Mesothelial cell of epicardium (in vitro differentiated cells): ENCODE measurements at regions not wholly inside any gene's neighbourhood (a gene's known extent, or its start where the extent isn't known, plus 50 kb on each side); places are given as distances from the start of the nearest gene placed in this dataset.

Source experiments
- DNase-seq, 2 experiments: peaks; one replicate each; pipeline ENCODE4 v3.0.0; 2021; ENCODE audit warnings: low spot score in 2 of 2; ENCODE audit not compliant: unreplicated experiment in 2 of 2
- H3K27ac Mint-ChIP-seq: 2 replicates; pipeline ENCODE4 v1.8.0; 2021; ENCODE audit warnings: mixed read lengths
- H3K27me3 Mint-ChIP-seq: 2 replicates; pipeline ENCODE4 v1.8.0; 2021; ENCODE audit warnings: low read depth, mixed read lengths
- H3K36me3 Mint-ChIP-seq: 2 replicates; pipeline ENCODE4 v1.8.0; 2021; ENCODE audit warnings: mixed read lengths
- H3K4me1 Mint-ChIP-seq: 2 replicates; pipeline ENCODE4 v1.8.0; 2021; ENCODE audit warnings: mixed read lengths
- H3K4me3 Mint-ChIP-seq: 2 replicates; pipeline ENCODE4 v1.8.0; 2021; ENCODE audit warnings: mild to moderate bottlenecking, moderate library complexity, mixed read lengths
- H3K9me3 Mint-ChIP-seq: 2 replicates; pipeline ENCODE4 v1.8.0; 2021; ENCODE audit warnings: mixed read lengths
- CTCF ChIP-seq: fragments of 200-600 bp; sonication (generic); IDR thresholded peaks from one replicate; pipeline ENCODE4 v1.5.0; 2021; ENCODE audit warnings: antibody characterized with exemption; ENCODE audit not compliant: unreplicated experiment

DNA sequence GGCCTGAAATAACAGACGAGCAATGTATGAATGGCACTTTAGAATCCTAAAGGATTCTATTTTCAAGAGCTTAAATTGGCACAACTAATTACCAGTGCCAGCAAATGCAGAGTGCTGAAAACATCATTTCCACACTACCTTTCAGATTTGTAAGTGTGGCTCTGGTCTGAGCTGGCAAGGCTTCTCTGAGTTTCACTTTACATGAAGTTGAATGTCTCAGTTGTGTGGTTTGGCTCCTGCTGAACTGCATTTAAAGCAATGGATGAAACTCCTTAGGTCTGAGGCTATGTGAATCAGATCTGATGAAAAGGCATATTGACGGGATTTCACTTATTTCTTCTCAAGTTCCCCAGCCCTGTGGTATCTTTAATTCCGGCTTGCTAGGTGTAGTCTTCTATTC, 114.8 kb upstream of the PTGFR start:
- no peak for TF ChIP-seq CTCF
- H3K9me3 Mint-ChIP-seq: no peaks in the 10 kb centered on the region
- no peak for DNase-seq
- H3K27me3 Mint-ChIP-seq: peaks cover 20% of the 10 kb centered on the region
- H3K4me1 Mint-ChIP-seq: no peaks in the 10 kb centered on the region
- H3K36me3 Mint-ChIP-seq: no peaks in the 10 kb centered on the region
- no peak overlapping the region for H3K4me3 Mint-ChIP-seq
- H3K27ac Mint-ChIP-seq: no peak overlapping the region

DNA sequence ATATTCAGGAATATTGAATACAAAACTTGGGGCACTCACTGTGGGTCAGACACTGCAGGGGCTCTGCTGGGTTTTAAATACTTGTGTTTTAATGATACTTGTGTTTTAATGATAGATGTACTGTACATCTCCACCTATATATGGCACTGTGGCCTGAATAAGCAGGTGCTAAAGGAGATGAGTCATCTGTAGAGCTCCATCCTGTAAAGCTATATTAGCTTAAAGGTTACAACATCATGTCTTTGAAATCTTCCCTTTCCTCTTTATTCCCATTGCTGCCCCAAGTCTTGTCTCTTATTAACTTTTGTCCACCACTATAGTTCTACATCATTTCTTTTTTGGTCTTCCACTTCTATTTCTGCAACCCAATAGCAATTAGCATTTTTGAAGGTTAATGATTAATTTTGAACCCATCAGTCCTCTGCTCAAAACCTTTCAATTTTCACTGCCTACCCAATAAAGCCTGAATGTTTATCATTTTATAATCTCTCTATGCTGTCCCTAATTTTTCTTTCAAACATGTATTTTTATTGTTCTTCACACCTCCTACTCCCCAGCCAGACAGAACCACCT, 113.3 kb upstream of the PTGFR start:
- DNase-seq: no peak
- H3K4me3 Mint-ChIP-seq: no peak overlapping the region
- H3K9me3 Mint-ChIP-seq: no peaks in the 10 kb centered on the region
- no peak overlapping the region for H3K27ac Mint-ChIP-seq
- H3K4me1 Mint-ChIP-seq: no peaks in the 10 kb centered on the region
- no peaks in the 10 kb centered on the region for H3K36me3 Mint-ChIP-seq
- no peak for TF ChIP-seq CTCF
- H3K27me3 Mint-ChIP-seq: peaks cover 22% of the 10 kb centered on the region

- Mint-ChIP-seq H3K9me3 (no peaks in the 10 kb centered on the region), H3K4me1 (peaks cover 2% of the 10 kb centered on the region), H3K4me3 (no peak overlapping the region), H3K27me3 (peaks cover 12% of the 10 kb centered on the region), H3K36me3 (no peaks in the 10 kb centered on the region), H3K27ac (no peak overlapping the region)
- TF ChIP-seq CTCF: no peak
- no peak for DNase-seq
Measured at GRCh38 chr1:78383923-78384322, 106.9 kb upstream of the PTGFR start.

GRCh38 chr1:78385744-78386462, 104.9 kb upstream of the PTGFR start:
- TF ChIP-seq CTCF: no peak
- Mint-ChIP-seq H3K36me3 (no peaks in the 10 kb centered on the region), H3K4me1 (peaks cover 2% of the 10 kb centered on the region), H3K4me3 (no peak overlapping the region), H3K9me3 (no peaks in the 10 kb centered on the region), H3K27ac (no peak overlapping the region), H3K27me3 (peaks cover 14% of the 10 kb centered on the region)
- no peak for DNase-seq

GRCh38 chr1:78387201-78387600, 103.6 kb upstream of the PTGFR start:
- peaks cover 2% of the 10 kb centered on the region for H3K4me1 Mint-ChIP-seq
- H3K4me3 Mint-ChIP-seq: no peak overlapping the region
- H3K27ac Mint-ChIP-seq: no peak overlapping the region
- H3K27me3 Mint-ChIP-seq: peaks cover 13% of the 10 kb centered on the region
- H3K36me3 Mint-ChIP-seq: no peaks in the 10 kb centered on the region
- H3K9me3 Mint-ChIP-seq: peaks cover 7% of the 10 kb centered on the region
- TF ChIP-seq CTCF: no peak
- no peak for DNase-seq
